Epidermal melanocyte (primary cell): ENCODE measurements at regions not wholly inside any gene's neighbourhood (a gene's known extent, or its start where the extent isn't known, plus 50 kb on each side); places are given as distances from the start of the nearest gene placed in this dataset.
"Not testable (repeated sequence)": the region's sequence is repeated elsewhere in the genome, so short reads cannot be mapped to it uniquely, and the experiment has no call there.

Experiments
- DNase-seq: peaks from one replicate; pipeline ENCODE4 v3.0.0; 2011; ENCODE audit warnings: low spot score; ENCODE audit not compliant: insufficient read length

DNA sequence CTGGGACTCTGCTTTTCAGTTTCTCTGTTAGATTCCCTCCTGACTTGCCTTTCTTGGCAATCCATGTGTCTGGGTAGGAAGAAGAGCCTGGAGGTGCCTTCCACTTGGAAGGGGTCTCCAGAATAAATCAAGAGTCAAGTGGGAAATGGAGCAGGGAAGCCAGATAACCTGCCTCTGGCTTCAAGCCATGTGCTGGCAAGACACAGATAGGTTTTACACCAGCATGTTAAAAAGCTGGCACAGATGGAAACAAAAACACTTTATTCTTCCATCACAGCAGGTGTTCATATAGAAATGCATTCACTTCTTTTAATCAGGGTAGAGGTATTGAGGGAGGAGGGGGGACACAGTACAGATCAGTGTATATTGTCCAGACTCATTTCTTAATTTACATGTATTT, 356.9 kb upstream of the RUNX1 start:
- DNase-seq = no peak

DNA sequence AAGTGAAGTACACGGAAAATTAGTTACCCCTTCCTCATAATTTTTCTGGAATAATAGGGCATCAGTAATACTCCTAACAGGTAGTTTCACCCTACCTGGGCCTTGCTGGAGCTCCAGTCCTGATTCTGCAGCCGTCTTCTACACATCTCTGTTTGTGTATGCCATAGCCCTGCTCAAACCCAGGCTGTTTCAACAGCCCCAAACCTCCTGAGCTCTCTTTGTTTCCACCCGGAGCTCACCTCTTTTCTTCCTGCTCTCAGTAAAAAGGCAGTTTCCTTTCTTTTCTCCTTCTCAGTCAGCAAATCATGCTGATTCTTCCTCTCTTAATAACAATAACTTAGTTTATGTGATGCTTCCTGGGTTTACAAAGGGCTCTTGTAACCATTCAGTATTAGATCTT, 355.1 kb upstream of the RUNX1 start:
- DNase-seq = no peak

DNA sequence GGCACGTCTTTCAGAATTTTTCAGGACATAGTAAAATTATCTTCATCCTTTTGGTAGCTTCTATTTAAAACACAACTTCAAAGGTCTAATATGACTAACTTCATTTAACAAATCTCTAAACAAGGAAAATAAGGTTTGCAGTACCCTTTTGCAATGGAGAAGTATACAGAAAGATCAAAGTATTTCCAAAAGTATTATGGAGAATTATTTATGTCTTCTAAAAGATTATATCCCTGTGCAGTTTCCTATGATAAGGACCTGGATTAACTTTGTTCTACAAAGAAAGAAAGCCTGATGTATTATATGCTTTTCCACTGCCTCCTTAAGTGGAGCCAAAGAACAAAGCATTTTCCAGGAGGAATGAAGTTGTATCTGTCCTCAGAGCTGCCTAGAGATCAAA, 353.0 kb upstream of the RUNX1 start:
- no peak for DNase-seq

DNA sequence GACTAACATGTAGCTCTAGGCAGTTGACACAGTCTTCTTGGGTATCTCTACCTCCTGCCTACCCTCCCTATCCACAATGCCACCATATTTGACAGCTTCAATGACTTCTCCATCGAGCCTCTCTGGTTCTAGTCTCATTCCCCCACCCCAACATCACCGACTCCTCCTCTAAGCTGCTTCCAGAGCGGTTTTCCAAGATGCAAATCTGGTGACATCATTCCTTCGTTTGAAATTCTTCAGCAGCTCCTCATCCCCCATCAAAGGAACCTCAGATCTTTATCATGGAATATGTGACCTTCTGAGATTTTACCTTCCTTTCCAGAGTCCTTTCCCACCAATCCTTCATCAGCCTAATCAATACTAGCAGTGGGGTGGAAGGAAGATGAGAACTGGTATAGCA, 352.4 kb upstream of the RUNX1 start:
- no peak for DNase-seq

DNA sequence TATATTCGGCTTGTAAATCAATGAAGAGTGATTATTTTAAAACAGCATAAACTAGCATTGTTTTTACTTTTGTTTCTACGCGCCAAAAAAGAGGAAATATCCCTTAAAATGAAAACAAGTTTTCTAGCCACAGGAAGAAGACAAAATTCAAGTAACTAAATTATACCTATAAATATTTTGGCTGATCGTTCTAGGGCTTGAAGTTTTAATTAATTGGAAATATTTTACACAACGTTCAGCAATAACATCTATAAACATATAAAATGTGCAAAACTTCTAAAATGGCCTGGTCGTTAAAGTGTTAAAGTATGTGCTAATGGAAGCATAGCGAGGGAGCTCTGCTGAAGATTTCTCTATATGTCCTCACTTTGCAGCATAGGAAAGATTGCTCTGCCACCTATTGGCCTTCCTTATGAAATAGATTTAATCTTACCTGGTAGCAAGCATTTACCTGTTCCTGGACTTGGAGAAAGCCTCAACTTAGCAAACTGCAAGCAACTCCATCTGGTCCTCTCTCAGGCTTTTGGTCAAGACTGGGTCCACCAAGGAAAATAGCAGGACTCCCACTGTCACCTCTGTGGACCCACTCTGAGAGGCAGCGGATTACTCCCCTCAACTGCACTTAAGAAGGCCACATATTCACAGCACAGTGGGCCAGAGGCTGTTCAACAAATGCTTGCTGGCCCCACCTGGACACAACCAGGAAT, 351.3 kb upstream of the RUNX1 start:
- no peak for DNase-seq

DNA sequence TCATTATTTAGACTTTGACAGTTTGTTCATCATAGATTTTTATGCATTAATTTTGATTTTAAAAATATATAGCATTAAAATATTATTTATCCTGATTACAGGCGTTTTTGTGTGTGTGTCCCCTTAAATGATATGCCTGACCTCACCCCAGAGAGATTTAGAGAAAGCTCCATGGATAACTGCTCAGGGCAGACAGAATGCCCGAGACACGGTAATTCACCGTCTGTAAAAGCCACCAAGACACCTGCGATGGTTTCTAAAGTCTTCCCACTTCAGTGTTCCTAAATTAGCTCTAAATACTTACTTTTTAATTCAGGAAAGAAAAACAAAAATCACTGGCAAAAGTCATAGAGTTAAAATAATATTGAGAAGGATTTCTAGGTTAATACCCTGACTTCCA, 350.6 kb upstream of the RUNX1 start:
- DNase-seq = no peak

DNA sequence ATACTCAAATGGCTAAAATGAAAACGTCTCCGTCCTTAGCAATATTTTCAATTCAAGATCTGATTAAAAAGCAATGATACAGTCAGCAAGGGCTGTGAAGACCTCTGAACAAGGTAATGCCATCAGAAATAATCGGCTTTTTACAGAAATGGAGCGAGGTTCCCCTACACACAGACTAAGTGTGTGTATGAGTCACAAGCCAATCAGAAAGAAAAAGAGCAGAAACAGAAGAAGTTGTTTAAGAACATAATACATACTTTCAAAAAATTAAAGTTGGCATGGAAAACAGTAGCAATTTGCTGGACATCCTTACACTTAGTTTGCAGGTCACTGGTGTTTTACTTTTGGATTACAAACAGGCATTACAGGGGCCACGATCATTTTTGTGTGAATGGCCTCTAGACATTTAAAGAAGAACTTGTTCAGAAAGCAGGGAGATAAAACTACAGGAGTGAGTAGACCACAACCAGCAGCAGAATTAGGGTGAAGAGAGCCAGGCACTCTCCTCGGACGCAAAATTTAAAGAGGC, 350.0 kb upstream of the RUNX1 start:
- DNase-seq = no peak

DNA sequence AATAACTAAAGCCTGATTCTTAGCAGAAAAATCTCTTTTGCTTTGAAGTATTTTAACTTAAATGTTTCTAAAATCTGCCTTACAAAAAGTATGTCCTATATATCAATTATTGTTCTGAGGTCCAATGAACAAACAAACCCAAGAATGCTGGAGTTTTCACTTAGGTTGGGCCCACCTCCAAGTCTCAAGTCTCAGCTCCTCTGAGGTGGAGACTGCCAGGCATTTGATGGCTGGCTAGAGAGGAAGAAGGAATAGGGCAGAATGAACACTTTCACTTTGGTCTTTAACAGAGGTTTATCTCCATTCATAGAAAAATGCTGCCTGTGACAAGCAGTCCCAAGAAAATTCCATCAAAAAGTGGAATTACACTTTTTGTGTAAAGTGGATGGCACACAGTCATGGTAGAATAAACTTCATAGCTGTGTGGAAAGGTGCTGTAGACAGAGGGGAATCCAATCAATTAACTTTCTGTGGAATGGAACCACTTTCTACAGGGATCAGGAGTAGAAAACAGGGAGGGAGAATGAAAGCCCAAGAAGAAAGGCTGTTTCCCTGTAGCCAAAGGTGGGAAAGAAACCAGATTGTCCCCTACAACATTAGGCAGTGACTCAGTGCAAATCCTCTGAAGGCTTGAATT, 349.4 kb upstream of the RUNX1 start:
- no peak for DNase-seq

DNA sequence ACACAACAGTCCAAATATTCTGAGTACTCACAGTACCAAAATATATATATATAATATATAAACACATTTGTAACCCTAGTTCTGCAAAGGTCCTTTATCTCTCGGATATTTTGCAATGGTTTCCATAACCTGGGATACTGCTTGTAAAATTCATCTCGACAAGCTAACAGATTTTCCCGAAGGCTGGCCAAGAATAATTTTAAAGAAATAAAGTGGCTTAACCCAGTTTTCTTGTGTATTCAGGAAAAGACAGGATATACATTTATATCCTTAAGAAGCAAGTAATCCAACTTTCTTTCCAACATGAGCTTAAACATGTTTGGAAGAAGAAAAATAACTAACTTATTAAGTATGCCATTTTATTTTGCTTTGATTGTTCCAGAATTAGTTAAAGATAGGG, 348.7 kb upstream of the RUNX1 start:
- no peak for DNase-seq

DNA sequence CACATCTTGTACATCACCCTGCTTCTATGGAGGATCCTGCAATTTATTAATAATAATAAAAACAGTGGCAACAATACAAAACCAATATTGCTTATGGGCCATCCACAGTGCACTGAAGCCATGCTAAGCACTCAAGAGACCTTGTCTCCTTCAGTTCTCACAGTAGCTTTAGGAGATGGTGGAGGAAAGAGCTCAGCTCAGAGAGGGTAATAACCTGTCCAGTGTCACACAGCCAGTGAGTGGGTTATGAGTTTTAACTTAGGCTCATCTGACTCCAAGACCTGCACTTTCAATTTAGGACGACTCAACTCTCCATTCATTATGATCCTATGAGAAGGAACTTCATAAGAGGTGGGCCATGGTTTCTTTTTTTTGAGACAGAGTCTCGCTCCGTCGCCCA, 347.6 kb upstream of the RUNX1 start:
- no peak for DNase-seq

DNA sequence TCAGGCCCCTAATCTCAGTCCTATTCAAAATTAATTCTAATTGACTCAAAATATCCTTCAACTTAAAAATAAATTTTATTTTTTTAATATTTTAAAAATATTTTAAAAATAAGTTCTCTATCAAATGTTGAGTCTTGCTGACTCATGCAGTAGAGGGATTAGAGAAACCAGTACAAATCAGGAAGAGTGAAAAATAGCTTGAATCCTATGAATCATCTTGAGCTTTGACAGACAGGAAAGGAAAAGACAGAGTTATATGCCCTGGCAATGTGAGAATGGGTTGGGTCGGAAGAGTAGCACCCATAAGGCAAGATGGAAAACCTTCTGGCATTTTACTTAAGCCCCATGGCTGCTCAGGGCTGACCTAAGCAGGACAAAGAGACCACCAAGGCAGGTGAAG, 346.6 kb upstream of the RUNX1 start:
- no peak for DNase-seq

DNA sequence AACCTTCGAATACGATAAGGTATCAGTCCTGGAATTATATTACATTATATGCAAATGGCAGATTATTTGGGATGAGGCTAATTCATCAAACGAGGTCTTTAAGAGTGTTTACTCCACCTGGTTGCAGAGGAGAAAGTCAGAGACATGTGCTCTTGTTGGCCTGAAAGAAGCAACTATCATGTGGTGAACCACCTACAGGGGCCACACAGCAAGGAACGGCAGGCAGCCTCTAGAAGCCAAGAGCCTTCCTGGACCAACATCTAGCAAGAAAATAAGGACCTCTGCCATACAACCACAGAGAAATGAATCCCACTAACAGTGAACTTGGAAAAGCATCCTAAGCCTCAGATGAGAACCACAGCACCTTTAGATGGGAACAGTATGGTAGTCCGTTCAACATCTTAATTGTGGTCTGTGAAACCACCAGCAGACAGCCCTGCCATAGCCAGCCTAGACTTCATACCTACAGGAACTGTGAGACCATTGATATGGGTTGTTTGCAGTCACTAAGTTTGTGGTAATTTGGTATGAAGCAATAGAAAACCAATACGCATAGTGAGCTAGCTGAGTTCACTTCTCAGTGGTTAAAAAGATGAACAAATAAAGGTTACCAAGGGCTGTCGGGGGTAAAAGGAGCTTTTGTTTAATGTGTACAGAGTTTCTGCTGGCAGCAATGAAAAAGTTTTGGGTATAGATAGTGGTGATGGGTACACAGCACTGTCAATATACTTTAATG, 345.7 kb upstream of the RUNX1 start:
- DNase-seq = no peak

DNA sequence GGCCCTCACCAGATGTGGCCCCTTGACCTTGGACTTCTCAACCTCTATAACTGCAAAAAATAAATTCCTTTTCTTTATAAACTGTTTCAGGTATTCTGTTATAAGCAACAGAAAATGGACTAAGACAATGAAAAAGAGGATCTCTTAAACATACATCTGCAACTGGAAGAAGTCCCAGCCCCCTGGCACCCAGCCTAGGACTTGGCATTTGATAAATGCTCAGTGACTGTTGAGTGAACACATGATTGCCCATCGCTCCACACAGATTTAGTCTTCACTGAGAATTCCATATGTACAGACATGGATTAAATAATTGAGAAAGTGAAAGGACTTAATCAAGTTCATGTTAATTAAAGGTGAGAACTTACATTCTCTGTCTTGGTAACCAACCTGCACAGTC, 344.9 kb upstream of the RUNX1 start:
- no peak for DNase-seq

DNA sequence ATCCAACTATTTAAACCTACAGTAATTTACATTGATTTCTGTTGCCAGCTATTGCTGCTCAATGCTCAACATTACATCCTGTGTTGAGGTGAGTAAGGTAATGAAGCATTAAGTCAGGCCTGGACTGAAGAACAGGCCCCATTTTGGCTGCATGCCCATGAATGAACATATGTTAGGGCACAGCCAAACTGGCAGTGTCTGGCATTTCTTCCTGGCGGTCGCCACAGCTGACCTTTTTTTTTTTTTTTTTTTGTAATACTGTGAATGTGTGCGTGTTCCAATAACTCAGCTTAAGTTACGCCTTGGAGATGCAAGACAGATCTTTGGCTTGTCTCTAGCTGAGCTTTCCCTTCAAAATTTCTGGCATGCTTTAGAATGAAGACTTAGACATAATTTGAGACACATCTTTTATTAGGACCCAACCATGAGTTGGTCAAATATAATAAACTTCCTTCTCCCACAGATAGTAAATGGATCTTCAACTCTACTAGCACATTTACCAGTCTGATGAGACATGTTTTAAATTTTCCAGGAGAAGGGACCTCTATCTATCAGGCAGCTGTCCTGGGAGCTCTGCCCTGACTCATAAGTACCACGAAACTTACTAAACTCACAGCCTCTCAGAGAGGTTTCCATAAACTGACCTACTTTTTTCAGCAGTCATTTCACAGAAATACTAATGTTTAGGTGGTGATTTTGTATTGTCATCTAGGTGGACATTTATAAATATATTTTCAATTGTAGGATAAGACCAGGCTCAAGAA, 341.1 kb upstream of the RUNX1 start:
- DNase-seq = no peak

DNA sequence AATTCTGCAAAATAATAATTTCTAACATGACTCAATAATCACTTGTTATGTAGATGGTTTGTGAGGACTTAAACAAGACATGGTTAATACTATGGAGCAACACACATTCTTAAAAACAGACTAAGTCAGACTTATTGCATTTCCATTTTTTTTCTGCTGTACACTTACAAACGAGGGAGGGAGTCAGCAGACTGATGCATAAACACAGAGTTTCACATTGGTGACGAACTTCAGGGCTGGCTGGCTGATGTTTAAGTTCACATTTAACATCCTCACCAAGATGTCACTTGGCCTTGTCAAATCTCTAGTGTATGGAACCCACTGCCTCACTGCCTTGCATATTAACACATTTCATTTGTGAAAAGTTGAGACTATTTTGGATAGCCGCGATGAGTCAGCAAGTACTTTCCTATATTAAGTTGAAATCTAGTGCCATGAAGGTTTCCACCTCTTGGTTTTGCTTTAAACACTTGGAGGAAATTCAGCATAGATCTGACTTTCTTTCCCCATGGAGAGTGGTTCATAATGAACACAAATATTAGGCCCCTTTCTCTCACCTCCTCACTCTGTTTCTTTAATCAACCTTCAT, 337.5 kb upstream of the RUNX1 start:
- no peak for DNase-seq

DNA sequence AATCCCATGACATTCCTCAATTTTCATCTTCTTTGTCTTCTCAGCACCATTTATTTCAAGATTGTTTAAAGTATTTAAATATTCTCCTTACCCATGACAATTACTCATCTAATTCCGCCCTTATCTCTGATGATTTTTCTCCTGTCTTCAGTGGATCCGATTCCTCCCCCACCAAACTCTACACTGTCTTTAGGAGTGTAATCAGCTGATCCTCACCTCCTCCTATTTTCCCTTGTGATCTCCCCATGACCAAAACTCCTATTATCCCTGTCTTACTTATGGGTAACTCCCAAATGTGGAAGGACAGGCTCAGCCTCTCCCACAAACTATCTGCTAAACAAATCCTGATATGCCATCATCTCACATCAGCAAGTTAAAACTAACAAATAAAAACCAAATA, 335.3 kb upstream of the RUNX1 start:
- no peak for DNase-seq

DNA sequence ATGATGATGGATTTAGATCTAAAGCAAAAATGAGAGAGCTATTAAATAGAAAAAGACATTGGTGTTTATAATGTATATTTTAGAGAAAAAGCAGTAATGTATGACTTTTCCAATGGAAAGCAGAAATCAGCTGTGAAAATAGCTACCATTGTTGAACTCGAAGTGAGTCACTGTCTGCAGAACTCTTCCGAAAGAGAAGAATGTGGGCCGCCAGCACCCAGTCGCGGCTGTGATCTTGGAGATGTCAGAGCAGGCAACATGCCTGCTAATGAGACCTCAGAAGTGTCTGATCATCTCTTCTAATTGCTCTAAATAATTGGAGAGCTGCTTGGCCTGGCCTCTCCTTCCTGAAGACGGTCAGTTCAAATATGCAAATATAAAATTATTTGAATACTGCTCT, 333.6 kb upstream of the RUNX1 start:
- DNase-seq = no peak

DNA sequence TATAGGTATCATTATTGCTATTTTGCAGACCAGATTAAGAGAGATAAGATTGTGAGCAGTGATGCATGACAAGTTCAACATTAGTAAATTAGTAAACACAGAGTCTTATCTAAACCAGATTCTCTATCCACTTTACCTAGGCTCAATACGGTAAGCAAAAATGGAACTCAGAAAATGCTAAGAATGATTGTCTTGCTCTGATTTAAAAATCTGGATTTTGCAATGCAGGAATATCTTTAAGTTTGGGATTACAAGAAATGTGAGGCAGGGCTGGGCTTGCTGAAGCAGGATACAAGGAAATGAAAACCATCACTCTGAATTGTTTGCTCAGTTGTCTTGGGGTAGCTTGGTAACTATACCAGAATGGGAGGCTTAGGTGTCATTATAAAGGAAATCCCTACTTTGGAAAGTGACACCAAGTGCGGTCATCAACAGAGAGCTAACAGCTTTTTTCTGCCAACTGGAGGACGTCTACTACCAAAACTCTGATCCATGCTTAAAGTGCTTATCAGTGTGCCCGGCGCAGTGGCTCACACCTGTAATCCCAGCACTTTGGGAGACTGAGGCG, 332.7 kb upstream of the RUNX1 start:
- no peak for DNase-seq

DNA sequence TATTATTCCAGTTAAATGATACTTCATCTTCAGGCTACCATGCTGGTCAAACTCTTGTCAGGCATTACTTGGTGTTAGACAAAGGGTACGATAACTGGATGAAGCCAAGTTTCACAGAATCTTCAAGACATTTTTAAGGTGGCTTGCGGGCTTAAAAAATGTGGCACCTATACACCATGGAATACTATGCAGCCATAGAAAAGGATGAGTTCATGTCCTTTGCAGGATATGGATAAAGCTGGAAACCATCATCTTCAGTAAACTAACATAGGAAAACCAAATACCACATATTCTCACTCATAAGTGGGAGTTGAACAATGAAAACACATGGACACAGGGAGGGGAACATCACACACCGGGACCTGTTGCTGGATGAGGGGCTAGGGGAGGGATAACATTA, 331.2 kb upstream of the RUNX1 start:
- DNase-seq = not testable (repeated sequence)

DNA sequence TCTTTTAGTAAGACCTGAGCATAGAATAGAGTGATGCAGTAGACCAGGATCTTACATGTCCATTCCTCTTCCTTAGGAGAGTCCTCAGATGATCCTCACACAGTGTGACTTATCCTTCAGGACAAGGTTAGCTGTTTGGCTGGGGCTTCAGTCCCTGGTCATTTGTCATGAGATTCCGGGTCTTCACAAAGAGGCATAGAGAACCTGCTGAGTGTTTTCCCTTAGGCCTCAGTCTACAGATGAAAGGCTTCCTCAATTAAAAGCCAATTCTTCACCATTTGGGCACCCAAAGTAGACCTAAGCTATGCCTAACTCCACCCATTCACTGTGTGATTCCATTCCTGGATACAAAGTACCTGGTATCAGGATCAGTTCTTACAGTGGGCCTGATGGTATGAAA, 329.8 kb upstream of the RUNX1 start:
- no peak for DNase-seq

DNA sequence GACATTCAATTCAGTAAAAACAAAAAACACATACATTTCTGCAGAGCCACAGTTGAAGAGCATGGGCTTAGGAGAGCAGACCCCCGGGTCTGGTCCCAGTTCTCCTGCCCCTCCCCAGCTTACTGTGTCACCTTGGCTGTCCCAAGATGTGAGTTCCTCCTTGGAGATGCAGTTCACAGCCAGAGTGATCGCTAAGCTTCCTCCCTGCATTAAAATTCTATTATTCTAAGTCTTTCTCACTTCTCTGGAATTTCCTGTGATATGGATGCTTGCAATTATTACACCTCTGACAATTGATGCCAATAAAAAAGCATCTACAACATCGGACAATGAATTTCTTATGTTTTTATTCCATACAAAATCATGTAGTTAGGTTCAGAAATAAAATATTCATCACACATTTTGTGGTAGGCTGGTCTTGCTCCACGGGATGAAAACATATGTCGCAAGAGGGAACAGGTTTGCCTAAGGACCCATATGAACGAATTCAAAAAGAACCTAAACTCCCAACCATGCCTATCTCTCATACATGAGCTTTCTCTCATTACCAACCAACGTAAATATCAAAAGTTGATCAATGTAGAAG, 328.5 kb upstream of the RUNX1 start:
- DNase-seq = no peak
